ENCODE measurements at regions not wholly inside any gene's neighbourhood (a gene's known extent, or its start where the extent isn't known, plus 50 kb on each side); places are given as distances from the start of the nearest gene placed in this dataset.

DNA sequence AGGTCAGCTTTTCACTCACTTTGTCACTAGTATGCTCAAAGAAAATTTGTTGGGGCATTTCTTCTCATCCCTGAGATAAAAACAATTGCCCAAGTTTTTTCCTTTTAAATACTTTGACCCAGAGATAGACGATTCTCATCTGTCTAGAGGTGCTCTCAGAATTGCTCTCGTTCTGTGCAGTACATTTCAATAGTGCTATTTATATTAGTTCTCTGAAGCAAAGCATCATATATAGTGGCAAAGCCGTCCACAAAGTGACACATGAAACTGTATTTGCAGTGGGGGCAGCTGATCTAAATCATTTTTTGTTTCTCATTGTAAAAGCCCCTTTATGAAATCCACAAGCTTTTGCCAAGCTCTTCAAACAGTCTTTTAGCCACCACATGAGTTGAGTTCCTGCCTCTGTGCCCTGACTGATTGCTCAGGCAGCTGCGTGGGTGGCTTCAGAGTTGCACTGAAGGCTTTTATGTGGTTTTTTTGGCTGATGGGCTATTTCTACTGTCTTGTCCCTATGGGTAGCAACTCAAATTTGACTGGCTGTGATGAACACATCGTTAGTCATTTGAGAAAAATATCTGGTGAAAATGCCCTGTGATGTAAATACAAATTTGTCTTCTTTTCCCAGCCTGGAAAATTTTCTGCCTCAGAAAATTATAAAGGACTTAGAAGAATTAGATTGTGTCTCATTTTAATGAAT, 119.1 kb upstream of the OTUD4 start:
- Histone ChIP-seq H3K27ac (no peak overlapping the region), H3K9me3 (no peaks in the 10 kb centered on the region), H3K36me3 (no peaks in the 10 kb centered on the region), H3K27me3 (no peaks in the 10 kb centered on the region), H3K4me3 (no peak overlapping the region), H3K4me1 (no peaks in the 10 kb centered on the region)
- no peak for DNase-seq
- intact Hi-C loops (cut with DNase I), result no loop called here
- TF ChIP-seq POLR2A (IDR thresholded peaks at IDR 0.05) (no peak), EP300 (IDR thresholded peaks at IDR 0.05) (no peak), POLR2AphosphoS5 (IDR thresholded peaks at IDR 0.05) (no peak), CTCF (IDR thresholded peaks at IDR 0.05) (no peak)
- 48 to 79% methylated on average over 5 of the region's 5 CpGs for WGBS, 2 donors

DNA sequence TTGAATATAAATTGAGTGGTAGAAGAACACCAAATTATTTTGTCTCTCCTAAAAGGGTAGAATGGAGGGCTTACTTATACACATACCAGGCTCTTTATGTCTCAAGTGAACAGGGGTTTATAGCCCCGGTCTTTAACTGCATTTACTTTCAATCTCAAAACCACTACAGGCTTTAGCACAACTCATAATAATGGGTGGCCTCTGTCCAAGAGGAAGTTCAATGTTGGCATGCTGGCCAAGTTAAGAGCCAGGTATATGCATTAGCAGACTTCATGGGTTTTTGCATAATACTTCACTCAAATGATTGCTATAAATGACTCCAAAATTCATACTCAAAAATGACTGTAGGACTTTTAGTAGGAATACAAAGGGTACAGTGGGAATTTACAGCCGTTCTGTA, 118.5 kb upstream of the OTUD4 start:
- Histone ChIP-seq H3K4me3 (no peak overlapping the region), H3K27ac (no peak overlapping the region), H3K36me3 (no peaks in the 10 kb centered on the region), H3K4me1 (no peaks in the 10 kb centered on the region), H3K27me3 (no peaks in the 10 kb centered on the region), H3K9me3 (no peaks in the 10 kb centered on the region)
- TF ChIP-seq CTCF (IDR thresholded peaks at IDR 0.05) (no peak), EP300 (IDR thresholded peaks at IDR 0.05) (no peak), POLR2A (IDR thresholded peaks at IDR 0.05) (no peak), POLR2AphosphoS5 (IDR thresholded peaks at IDR 0.05) (no peak)
- no peak for DNase-seq
- intact Hi-C loops (cut with DNase I), result no loop called here
- 10 to 30% methylated on average over 2 of the region's 2 CpGs for WGBS, 2 donors

- H3K4me3 ChIP-seq, result no peak overlapping the region
- H3K27ac ChIP-seq, result no peak overlapping the region
- no peaks in the 10 kb centered on the region for H3K36me3 ChIP-seq
- intact Hi-C loops (cut with DNase I), result no loop called here
- no peak for DNase-seq
- TF ChIP-seq CTCF (IDR thresholded peaks at IDR 0.05) (no peak), EP300 (IDR thresholded peaks at IDR 0.05) (no peak), POLR2A (IDR thresholded peaks at IDR 0.05) (no peak), POLR2AphosphoS5 (IDR thresholded peaks at IDR 0.05) (no peak)
- no peaks in the 10 kb centered on the region for H3K4me1 ChIP-seq
- H3K9me3 ChIP-seq, result no peaks in the 10 kb centered on the region
- H3K27me3 ChIP-seq, result no peaks in the 10 kb centered on the region
These were observed 117.2 kb upstream of the OTUD4 start for GRCh38 chr4:145297556-145297955.

DNA sequence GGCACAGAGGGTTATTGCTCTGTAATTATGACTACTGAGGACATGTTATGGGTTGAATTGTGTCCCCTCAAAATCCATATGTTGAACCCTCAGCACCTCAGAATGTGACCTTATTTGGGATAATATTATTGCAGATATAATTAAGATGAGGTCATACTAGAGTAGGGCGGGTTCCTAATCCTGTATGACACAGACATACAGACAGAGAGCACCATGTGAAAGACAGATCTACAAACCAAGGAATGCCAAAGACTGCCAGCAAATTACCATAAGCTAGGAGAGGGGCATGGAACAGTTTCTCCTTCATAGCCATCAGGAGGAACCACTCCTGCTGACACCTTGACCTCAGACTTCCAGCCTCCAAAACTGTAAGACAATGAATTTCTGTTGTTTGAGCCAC, 115.2 kb upstream of the OTUD4 start:
- H3K9me3 ChIP-seq, result no peaks in the 10 kb centered on the region
- H3K4me3 ChIP-seq, result no peak overlapping the region
- no peaks in the 10 kb centered on the region for H3K4me1 ChIP-seq
- intact Hi-C loops (cut with DNase I), result no loop called here
- H3K27me3 ChIP-seq, result no peaks in the 10 kb centered on the region
- TF ChIP-seq POLR2A (IDR thresholded peaks at IDR 0.05), result no peak
- no peak for TF ChIP-seq POLR2AphosphoS5 (IDR thresholded peaks at IDR 0.05)
- no peak for TF ChIP-seq EP300 (IDR thresholded peaks at IDR 0.05)
- TF ChIP-seq CTCF (IDR thresholded peaks at IDR 0.05), result no peak
- no peak for DNase-seq
- no peak overlapping the region for H3K27ac ChIP-seq
- no peaks in the 10 kb centered on the region for H3K36me3 ChIP-seq
- 92 to 93% methylated on average over 1 of the region's 1 CpG for WGBS, 2 donors

GRCh38 chr4:145295122-145295521, 114.7 kb upstream of the OTUD4 start:
- DNase-seq, result no peak
- Histone ChIP-seq H3K27me3 (no peaks in the 10 kb centered on the region), H3K4me3 (no peak overlapping the region), H3K4me1 (peaks cover 0 to 2% (median under 1%) of the 10 kb centered on the region in 4 donors), H3K27ac (no peak overlapping the region), H3K36me3 (no peaks in the 10 kb centered on the region), H3K9me3 (no peaks in the 10 kb centered on the region)
- 70 to 78% methylated on average over 3 of the region's 3 CpGs for WGBS, 2 donors
- intact Hi-C loops (cut with DNase I), result no loop called here
- TF ChIP-seq POLR2AphosphoS5 (IDR thresholded peaks at IDR 0.05) (no peak), EP300 (IDR thresholded peaks at IDR 0.05) (no peak), POLR2A (IDR thresholded peaks at IDR 0.05) (no peak), CTCF (IDR thresholded peaks at IDR 0.05) (no peak)

Measured in sigmoid colon (tissue), 6 donors.